GM12878 (cell line): ENCODE measurements at regions not wholly inside any gene's neighbourhood (a gene's known extent, or its start where the extent isn't known, plus 50 kb on each side); places are given as distances from the start of the nearest gene placed in this dataset.

Experiments
- ATAC-seq: fragments of 200-7000 bp; cut with Tn5 transposase; 3 replicates; pipeline ENCODE4 v1.9.1; 2020; ENCODE audit warnings: mild to moderate bottlenecking, moderate library complexity
- BruUV-seq: library from RNA; stranded (reverse); fragments of 400-500 nt; replicated peaks from 2 replicates; lab custom pipeline; 2021; lab: Mats Ljungman, UMichigan
- CTCF ChIA-PET: fragments of 300-600 bp; sonication (Branson Sonifier 250); formaldehyde crosslinking; extraction: SDS; loops from one replicate; lab custom pipeline; 2021; ENCODE audit warnings: inconsistent platforms; lab: Yijun Ruan, JAX
- POLR2A ChIA-PET: fragments of 350-600 bp; formaldehyde crosslinking; extraction: SDS; loops from one replicate; lab custom pipeline; 2021; ENCODE audit warnings: inconsistent platforms; lab: Charles Lee
- RAD21 ChIA-PET: fragments of 300-600 bp; sonication (Branson Sonifier 250); formaldehyde crosslinking; loops from one replicate; lab custom pipeline; 2023; ENCODE audit warnings: antibody characterized with exemption; ENCODE audit not compliant: unreplicated experiment; lab: Charles Lee
- SMC1A ChIA-PET: fragments of 300-600 bp; sonication (Branson Sonifier 250); formaldehyde crosslinking; loops from one replicate; lab custom pipeline; 2023; ENCODE audit not compliant: unreplicated experiment, uncharacterized antibody; lab: Charles Lee
- DNase-seq: peaks from one replicate; pipeline ENCODE4 v3.0.0-alpha.2; 2011; ENCODE audit warnings: low read depth, low spot score
- FAIRE-seq: peaks from 3 replicates; lab custom pipeline; 2011; peaks lifted over from hg19 to GRCh38; lab: Jason Lieb, UNC
- H2AFZ ChIP-seq: 2 replicates; pipeline ENCODE4 v1.6.0; 2011; ENCODE audit warnings: low read depth, low read length, control low read depth; ENCODE audit not compliant: control insufficient read depth
- H3K27ac ChIP-seq: 2 replicates; pipeline ENCODE4 v1.5.1; 2011; ENCODE audit warnings: control low read depth; ENCODE audit not compliant: control insufficient read depth, insufficient read depth
- H3K27me3 ChIP-seq, 2 experiments: replicated peaks in 1 of 2; 2 replicates each; pipeline versions ENCODE4 v1.6.0 to v1.6.1; 2011; ENCODE audit warnings: low read length in 1 of 2; ENCODE audit not compliant: control insufficient read depth in 2 of 2, insufficient read depth in 2 of 2
- H3K36me3 ChIP-seq, 2 experiments: 2 replicates each; pipeline ENCODE4 v1.5.1; 2011; ENCODE audit warnings: low read length in 1 of 2; ENCODE audit not compliant: control insufficient read depth in 2 of 2, insufficient read depth in 2 of 2
- H3K4me1 ChIP-seq: 2 replicates; pipeline ENCODE4 v1.6.1; 2011; ENCODE audit warnings: mild to moderate bottlenecking, low read length, moderate library complexity, mixed read lengths; ENCODE audit not compliant: control insufficient read depth, insufficient read depth
- H3K4me2 ChIP-seq: 2 replicates; pipeline ENCODE4 v1.6.0; 2011; ENCODE audit warnings: control low read depth; ENCODE audit not compliant: control insufficient read depth, insufficient read depth
- H3K4me3 ChIP-seq: fragments of 200-600 bp; sonication (generic); 2 replicates; pipeline ENCODE4 v1.5.1; 2016
- H3K79me2 ChIP-seq: 2 replicates; pipeline ENCODE4 v1.6.0; 2011; ENCODE audit warnings: low read length; ENCODE audit not compliant: control insufficient read depth, insufficient read depth
- H3K9ac ChIP-seq: 2 replicates; pipeline ENCODE4 v1.8.0; 2011; ENCODE audit warnings: low read length, control low read depth, mixed read lengths; ENCODE audit not compliant: control insufficient read depth, insufficient read depth
- H3K9me3 ChIP-seq: replicated peaks from 3 replicates; pipeline ENCODE4 v1.5.1; 2011; ENCODE audit warnings: mild to moderate bottlenecking, low read length; ENCODE audit not compliant: control insufficient read depth, insufficient read depth
- H4K20me1 ChIP-seq: 2 replicates; pipeline ENCODE4 v1.6.0; 2011; ENCODE audit not compliant: control insufficient read depth, insufficient read depth
- CREB1 ChIP-seq: IDR thresholded peaks from 2 replicates; pipeline ENCODE4 v1.6.1; 2012; ENCODE audit warnings: low read depth, mild to moderate bottlenecking, inconsistent platforms
- MEF2A ChIP-seq: IDR thresholded peaks from 2 replicates; pipeline ENCODE4 v1.6.1; 2011; ENCODE audit warnings: low read depth, mild to moderate bottlenecking, low read length, moderate library complexity; ENCODE audit not compliant: insufficient read depth
- MEF2B ChIP-seq: fragments of 450-650 bp; IDR thresholded peaks from 2 replicates; pipeline ENCODE4 v1.6.1; 2018; ENCODE audit warnings: mild to moderate bottlenecking, moderate library complexity; ENCODE audit not compliant: partially characterized antibody, poor library complexity, severe bottlenecking
- MYB ChIP-seq: fragments of 150-350 bp; IDR thresholded peaks from 2 replicates; pipeline ENCODE4 v1.6.1; 2014; ENCODE audit warnings: mild to moderate bottlenecking, low read depth, low read length, borderline replicate concordance
- NR2F1 ChIP-seq: fragments of 450-650 bp; conservative IDR thresholded peaks from 2 replicates; pipeline ENCODE4 v1.6.1; 2017; ENCODE audit warnings: mild to moderate bottlenecking
- POLR2A ChIP-seq: IDR thresholded peaks from 2 replicates; pipeline ENCODE4 v1.6.1; 2011; ENCODE audit warnings: low read depth, mild to moderate bottlenecking, low read length
- ZBED1 ChIP-seq: IDR thresholded peaks from 2 replicates; pipeline ENCODE4 v1.6.1; 2016; ENCODE audit warnings: borderline replicate concordance
- WGBS: methylation state at CpG from one replicate; pipeline ENCODE4 v1.1.6; 2016; ENCODE audit warnings: low lambda C conversion rate; ENCODE audit not compliant: insufficient replicate concordance, insufficient coverage; ENCODE audit errors: missing lambda C conversion rate; 5-methylcytosine and 5-hydroxymethylcytosine counted together
- in situ Hi-C: fragments of 300-500 bp; cut with MboI; formaldehyde crosslinking; loops from 9 replicates; pipeline ENCODE4 v1.14.3; 2018; ENCODE audit warnings: mixed read lengths
- intact Hi-C: fragments of 100-400 bp; cut with micrococcal nuclease; formaldehyde crosslinking; loops from one replicate; pipeline ENCODE4 v1.14.2; 2022; ENCODE audit not compliant: unreplicated experiment
- TF ChIP-seq, protein P1 (sequence below): IDR thresholded peaks from 2 replicates; pipeline ENCODE4 v1.6.1; 2012; ENCODE audit warnings: low read depth, low read length, improper control_type of control experiment
- TF ChIP-seq, protein P2 (sequence below): fragments of 450-650 bp; formaldehyde crosslinking; IDR thresholded peaks from 2 replicates; pipeline ENCODE4 v1.4.0; 2020; ENCODE audit warnings: mild to moderate bottlenecking, moderate library complexity
- TF ChIP-seq, protein P3 (sequence below): fragments of 450-650 bp; IDR thresholded peaks from 2 replicates; pipeline ENCODE4 v1.6.1; 2016; ENCODE audit warnings: mild to moderate bottlenecking

DNA sequence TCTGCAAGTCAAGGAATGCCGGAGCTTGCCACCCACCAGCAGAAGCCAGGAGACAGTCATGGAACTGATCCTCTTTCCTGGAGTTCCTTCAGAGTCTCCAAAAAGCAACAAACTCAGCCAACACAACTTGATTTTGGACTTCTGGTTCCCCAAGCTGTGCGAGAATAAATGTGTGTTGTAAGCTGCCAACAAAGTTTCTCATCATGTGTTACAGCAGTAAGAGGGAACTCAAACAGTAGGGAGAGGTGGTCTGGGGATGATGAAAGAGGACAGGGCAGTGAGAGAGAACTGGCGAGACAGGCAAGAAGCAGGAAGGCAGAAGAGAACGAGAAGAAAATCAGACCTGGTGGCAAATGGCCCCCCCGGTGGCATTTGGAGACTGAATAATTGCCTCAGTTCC, 204.9 kb downstream of the MAF start:
- Histone ChIP-seq H3K36me3 (no peaks in the 10 kb centered on the region), H3K79me2 (no peaks in the 10 kb centered on the region), H3K4me2 (no peak overlapping the region), H3K27ac (no peak overlapping the region), H3K4me3 (no peak overlapping the region), H3K9me3 (no peaks in the 10 kb centered on the region), H3K9ac (no peak overlapping the region), H4K20me1 (no peaks in the 10 kb centered on the region; the same call in 1 of the 2 replicates), H3K27me3 (no peaks in the 10 kb centered on the region; a peak in 1 of 4 replicates), H2AFZ (no peak overlapping the region), H3K4me1 (no peaks in the 10 kb centered on the region)
- CTCF ChIA-PET, result no interaction called here
- FAIRE-seq (no peak), DNase-seq (no peak), ATAC-seq (no peak)
- SMC1A ChIA-PET, result no interaction called here
- RAD21 ChIA-PET, result no interaction called here
- intact Hi-C loops, result no loop called here
- TF ChIP-seq MEF2B (no peak), ZBED1 (no peak), MEF2A (no peak), CREB1 (no peak), POLR2A (no peak), NR2F1 (no peak), MYB (no peak)
- TF ChIP-seq, protein P1, sequence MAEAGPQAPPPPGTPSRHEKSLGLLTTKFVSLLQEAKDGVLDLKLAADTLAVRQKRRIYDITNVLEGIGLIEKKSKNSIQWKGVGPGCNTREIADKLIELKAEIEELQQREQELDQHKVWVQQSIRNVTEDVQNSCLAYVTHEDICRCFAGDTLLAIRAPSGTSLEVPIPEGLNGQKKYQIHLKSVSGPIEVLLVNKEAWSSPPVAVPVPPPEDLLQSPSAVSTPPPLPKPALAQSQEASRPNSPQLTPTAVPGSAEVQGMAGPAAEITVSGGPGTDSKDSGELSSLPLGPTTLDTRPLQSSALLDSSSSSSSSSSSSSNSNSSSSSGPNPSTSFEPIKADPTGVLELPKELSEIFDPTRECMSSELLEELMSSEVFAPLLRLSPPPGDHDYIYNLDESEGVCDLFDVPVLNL, result no peak
- TF ChIP-seq, protein P2, sequence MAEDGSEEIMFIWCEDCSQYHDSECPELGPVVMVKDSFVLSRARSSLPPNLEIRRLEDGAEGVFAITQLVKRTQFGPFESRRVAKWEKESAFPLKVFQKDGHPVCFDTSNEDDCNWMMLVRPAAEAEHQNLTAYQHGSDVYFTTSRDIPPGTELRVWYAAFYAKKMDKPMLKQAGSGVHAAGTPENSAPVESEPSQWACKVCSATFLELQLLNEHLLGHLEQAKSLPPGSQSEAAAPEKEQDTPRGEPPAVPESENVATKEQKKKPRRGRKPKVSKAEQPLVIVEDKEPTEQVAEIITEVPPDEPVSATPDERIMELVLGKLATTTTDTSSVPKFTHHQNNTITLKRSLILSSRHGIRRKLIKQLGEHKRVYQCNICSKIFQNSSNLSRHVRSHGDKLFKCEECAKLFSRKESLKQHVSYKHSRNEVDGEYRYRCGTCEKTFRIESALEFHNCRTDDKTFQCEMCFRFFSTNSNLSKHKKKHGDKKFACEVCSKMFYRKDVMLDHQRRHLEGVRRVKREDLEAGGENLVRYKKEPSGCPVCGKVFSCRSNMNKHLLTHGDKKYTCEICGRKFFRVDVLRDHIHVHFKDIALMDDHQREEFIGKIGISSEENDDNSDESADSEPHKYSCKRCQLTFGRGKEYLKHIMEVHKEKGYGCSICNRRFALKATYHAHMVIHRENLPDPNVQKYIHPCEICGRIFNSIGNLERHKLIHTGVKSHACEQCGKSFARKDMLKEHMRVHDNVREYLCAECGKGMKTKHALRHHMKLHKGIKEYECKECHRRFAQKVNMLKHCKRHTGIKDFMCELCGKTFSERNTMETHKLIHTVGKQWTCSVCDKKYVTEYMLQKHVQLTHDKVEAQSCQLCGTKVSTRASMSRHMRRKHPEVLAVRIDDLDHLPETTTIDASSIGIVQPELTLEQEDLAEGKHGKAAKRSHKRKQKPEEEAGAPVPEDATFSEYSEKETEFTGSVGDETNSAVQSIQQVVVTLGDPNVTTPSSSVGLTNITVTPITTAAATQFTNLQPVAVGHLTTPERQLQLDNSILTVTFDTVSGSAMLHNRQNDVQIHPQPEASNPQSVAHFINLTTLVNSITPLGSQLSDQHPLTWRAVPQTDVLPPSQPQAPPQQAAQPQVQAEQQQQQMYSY (CRISPR knock-in tag), result no peak
- TF ChIP-seq, protein P3, sequence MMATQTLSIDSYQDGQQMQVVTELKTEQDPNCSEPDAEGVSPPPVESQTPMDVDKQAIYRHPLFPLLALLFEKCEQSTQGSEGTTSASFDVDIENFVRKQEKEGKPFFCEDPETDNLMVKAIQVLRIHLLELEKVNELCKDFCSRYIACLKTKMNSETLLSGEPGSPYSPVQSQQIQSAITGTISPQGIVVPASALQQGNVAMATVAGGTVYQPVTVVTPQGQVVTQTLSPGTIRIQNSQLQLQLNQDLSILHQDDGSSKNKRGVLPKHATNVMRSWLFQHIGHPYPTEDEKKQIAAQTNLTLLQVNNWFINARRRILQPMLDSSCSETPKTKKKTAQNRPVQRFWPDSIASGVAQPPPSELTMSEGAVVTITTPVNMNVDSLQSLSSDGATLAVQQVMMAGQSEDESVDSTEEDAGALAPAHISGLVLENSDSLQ, result no peak
- POLR2A ChIA-PET, result no interaction called here
- 23% methylated on average over 5 of the region's 5 CpGs for WGBS
- BruUV-seq, result no TSS peak
- in situ Hi-C loops, result no loop called here
